SK-N-MC (cell line): ENCODE measurements at regions not wholly inside any gene's neighbourhood (a gene's known extent, or its start where the extent isn't known, plus 50 kb on each side); places are given as distances from the start of the nearest gene placed in this dataset.

Source experiments
- EZH2 ChIP-seq: fragments of 200-600 bp; sonication (generic); IDR thresholded peaks from one replicate; pipeline ENCODE4 v1.6.1; 2017; ENCODE audit warnings: antibody characterized with exemption
- POLR2AphosphoS5 ChIP-seq: IDR thresholded peaks from 2 replicates; pipeline ENCODE4 v1.6.1; 2012; ENCODE audit warnings: mild to moderate bottlenecking, low read depth, low read length, borderline replicate concordance

DNA sequence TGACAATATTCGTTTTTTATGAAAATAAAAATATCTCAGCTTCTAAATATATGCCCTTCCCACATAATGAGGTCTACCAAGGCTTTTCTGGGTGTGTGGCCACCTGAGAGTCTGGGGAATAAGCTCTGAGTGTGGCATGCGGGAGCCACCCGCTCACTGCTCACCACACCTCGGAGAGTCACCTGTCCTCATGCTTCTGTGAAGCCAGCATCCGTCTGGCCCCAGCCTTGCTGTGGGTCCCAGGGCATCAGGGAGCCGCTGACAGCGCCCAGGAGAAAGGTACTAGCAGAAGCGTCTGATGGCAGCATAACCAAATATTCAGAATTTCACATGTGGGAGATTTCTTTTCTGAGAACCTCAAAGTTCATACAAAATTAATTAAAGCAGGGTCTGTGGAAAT, 133.2 kb upstream of the IRX4 start:
- TF ChIP-seq POLR2AphosphoS5 (no peak), EZH2 (no peak)
